Naive thymus-derived CD4-positive, alpha-beta T cell (primary cell): ENCODE measurements at regions not wholly inside any gene's neighbourhood (a gene's known extent, or its start where the extent isn't known, plus 50 kb on each side); places are given as distances from the start of the nearest gene placed in this dataset.

Experiments
- ATAC-seq: fragments of 150-1000 bp; cut with Tn5 transposase; 2 replicates; pipeline ENCODE4 v1.10.0; 2021; ENCODE audit warnings: mild to moderate bottlenecking, moderate library complexity
- CTCF ChIA-PET: fragments of 350-600 bp; sonication (Branson Sonifier 250); formaldehyde crosslinking; loops from one replicate; lab custom pipeline; 2021; ENCODE audit warnings: antibody characterized with exemption; lab: Charles Lee
- POLR2A ChIA-PET: fragments of 350-600 bp; sonication (Branson Sonifier 250); formaldehyde crosslinking; loops from one replicate; lab custom pipeline; 2021; ENCODE audit warnings: antibody characterized with exemption, inconsistent platforms; lab: Charles Lee
- DNase-seq, 9 donors: peaks; one replicate each; pipeline versions ENCODE4 v3.0.0 to v3.0.0-alpha.2; 2020 to 2022; ENCODE audit warnings: mixed read lengths in 1 of 9
- H3K27ac ChIP-seq: one replicate; pipeline ENCODE4 v1.7.0; 2013; ENCODE audit warnings: mild to moderate bottlenecking, low read depth, low read length, moderate library complexity
- H3K27me3 ChIP-seq, 2 donors: one replicate each; pipeline ENCODE4 v1.7.0; 2013; ENCODE audit warnings: low read length in 2 of 2, mild to moderate bottlenecking in 2 of 2, moderate library complexity in 2 of 2; ENCODE audit not compliant: control insufficient read depth in 2 of 2, insufficient read depth in 2 of 2
- H3K36me3 ChIP-seq, 3 experiments: 1 replicate in 2 of 3; 2 replicates in 1 of 3; pipeline ENCODE4 v1.7.0; 2013; ENCODE audit warnings: low read length in 3 of 3, mild to moderate bottlenecking in 3 of 3, moderate library complexity in 1 of 3; ENCODE audit not compliant: insufficient read depth in 3 of 3, control insufficient read depth in 2 of 3
- H3K4me1 ChIP-seq, 2 donors: one replicate each; pipeline ENCODE4 v1.7.0; 2013; ENCODE audit warnings: low read length in 2 of 2, mild to moderate bottlenecking in 2 of 2, moderate library complexity in 1 of 2; ENCODE audit not compliant: control insufficient read depth in 2 of 2, insufficient read depth in 2 of 2
- H3K4me3 ChIP-seq: 2 replicates; pipeline ENCODE4 v1.7.0; 2013; ENCODE audit warnings: mild to moderate bottlenecking, low read length
- H3K9me3 ChIP-seq, 3 experiments: 1 replicate in 2 of 3; 2 replicates in 1 of 3; pipeline ENCODE4 v1.7.0; 2013; ENCODE audit warnings: low read length in 3 of 3; ENCODE audit not compliant: control insufficient read depth in 2 of 3
- H3K27ac Mint-ChIP-seq, 9 donors: one replicate each; pipeline ENCODE4 v1.8.0; 2020 to 2022; ENCODE audit warnings: mixed read lengths in 9 of 9, mild to moderate bottlenecking in 8 of 9, moderate library complexity in 5 of 9, inconsistent platforms in 2 of 9
- H3K27me3 Mint-ChIP-seq, 5 donors: one replicate each; pipeline ENCODE4 v1.8.0; 2021 to 2022; ENCODE audit warnings: mixed read lengths in 5 of 5, mild to moderate bottlenecking in 1 of 5
- H3K36me3 Mint-ChIP-seq, 5 donors: one replicate each; pipeline ENCODE4 v1.8.0; 2020 to 2022; ENCODE audit warnings: mixed read lengths in 5 of 5, mild to moderate bottlenecking in 3 of 5, inconsistent platforms in 1 of 5
- H3K4me1 Mint-ChIP-seq, 7 donors: one replicate each; pipeline ENCODE4 v1.8.0; 2020 to 2022; ENCODE audit warnings: mixed read lengths in 7 of 7, mild to moderate bottlenecking in 3 of 7, inconsistent platforms in 1 of 7
- H3K4me3 Mint-ChIP-seq, 10 donors: one replicate each; pipeline ENCODE4 v1.8.0; 2020 to 2022; ENCODE audit warnings: mild to moderate bottlenecking in 10 of 10, mixed read lengths in 10 of 10, moderate library complexity in 6 of 10, inconsistent platforms in 2 of 10
- H3K9me3 Mint-ChIP-seq, 11 donors: one replicate each; pipeline ENCODE4 v1.8.0; 2020 to 2022; ENCODE audit warnings: mixed read lengths in 11 of 11, mild to moderate bottlenecking in 4 of 11, inconsistent platforms in 1 of 11, moderate library complexity in 1 of 11
- intact Hi-C, 2 donors: fragments of 100-400 bp; cut with micrococcal nuclease; formaldehyde crosslinking; loops; one replicate each; pipeline ENCODE4 v1.15.1; 2023

DNA sequence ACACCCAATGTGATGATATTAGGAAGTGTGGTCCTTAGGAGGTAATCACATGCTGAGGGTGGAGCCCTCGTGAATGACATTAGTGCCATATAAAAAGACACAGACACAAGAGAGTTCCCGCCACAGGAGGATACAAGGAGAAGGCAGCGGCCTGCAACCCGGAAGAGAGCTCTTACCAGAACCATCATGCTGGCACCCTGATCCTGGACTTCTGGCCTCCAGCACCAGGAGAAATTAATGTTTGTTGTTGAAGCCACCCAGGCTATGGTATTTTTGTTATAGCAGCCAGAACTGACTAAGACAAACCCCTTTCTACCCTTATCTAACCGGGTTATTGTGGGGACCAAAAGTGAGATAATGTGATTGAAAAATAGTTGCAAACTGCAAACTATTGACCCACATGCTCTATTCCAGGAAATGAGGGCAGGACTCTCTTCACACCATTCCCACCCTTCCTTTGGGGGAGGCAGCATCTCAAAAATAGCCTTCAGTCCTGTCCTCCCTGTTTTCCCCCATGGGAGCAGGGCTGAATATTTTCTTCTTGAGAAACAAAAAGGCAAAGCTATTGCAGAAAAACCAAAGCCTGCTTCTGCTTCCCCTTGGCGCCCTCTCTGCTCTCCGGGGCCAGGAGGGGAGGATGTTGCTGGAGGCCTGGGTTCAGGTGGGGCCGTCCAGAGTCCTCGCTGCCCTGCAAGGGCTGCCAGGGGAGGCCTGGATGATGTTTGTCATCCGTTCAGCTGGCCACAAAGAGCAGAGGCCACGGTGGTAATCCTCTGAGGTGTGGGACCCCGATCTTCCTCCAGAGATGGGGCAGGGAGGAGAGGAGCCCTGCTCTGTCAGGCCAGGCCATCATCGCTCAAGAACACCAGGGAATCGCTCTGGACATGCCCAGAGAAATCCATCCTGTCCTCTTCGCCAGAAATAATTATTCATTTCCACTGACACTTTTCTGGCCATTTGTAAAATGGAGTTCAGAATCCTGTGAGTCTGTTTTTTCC, 73.8 kb upstream of the HAAO start:
- no peak overlapping the region for H3K27ac Mint-ChIP-seq
- H3K4me1 Mint-ChIP-seq = no peaks in the 10 kb centered on the region
- ATAC-seq (no peak), DNase-seq (no peak)
- Histone ChIP-seq H3K9me3 (peaks cover 0 to 14% (median 0%) of the 10 kb centered on the region in 3 experiments), H3K36me3 (no peaks in the 10 kb centered on the region), H3K27me3 (no peaks in the 10 kb centered on the region), H3K4me3 (no peak overlapping the region), H3K4me1 (no peaks in the 10 kb centered on the region), H3K27ac (no peak overlapping the region)
- peaks cover 7 to 21% (median 11%) of the 10 kb centered on the region in 11 donors for H3K9me3 Mint-ChIP-seq
- H3K36me3 Mint-ChIP-seq = peaks cover 0 to 13% (median 11%) of the 10 kb centered on the region in 5 donors
- CTCF ChIA-PET = no interaction called here
- H3K27me3 Mint-ChIP-seq = peaks cover 0 to 5% (median 0%) of the 10 kb centered on the region in 5 donors
- intact Hi-C loops = no loop called here
- no peak overlapping the region for H3K4me3 Mint-ChIP-seq
- POLR2A ChIA-PET = no interaction called here

DNA sequence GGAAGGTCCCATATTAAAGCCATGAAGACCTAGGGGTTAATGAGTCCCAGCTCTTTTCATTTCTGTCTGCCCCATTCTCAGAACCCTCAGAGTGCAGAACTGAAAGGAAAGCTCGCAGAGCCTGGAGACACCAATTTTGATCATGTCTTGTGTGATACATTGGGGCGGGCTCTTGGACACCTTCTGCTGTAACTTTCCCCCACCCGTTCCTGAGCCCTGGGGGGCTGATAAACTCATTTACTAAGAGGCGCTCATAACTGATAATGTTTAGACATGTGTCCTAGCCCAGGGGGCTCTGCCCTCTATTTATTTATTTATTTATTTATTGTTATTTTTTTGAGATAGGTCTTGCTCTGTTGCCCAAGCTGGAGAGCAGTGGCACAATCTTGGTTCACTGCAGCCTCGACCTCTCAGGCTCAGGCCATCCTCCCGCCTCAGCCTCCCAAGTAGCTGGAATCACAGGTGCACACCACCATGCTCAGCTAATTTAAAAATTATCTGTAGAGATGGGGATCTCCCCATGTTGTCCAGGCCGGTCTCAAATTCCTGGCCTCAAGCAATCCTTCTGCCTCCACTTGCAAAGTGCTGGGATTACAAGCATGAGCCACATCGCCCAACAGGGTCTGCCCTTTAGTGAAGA, 72.4 kb upstream of the HAAO start:
- no peaks in the 10 kb centered on the region for H3K27me3 ChIP-seq
- H3K9me3 ChIP-seq = peaks cover 0 to 14% (median 0%) of the 10 kb centered on the region in 3 experiments
- Mint-ChIP-seq H3K4me1 (peaks cover 0 to 2% (median 0%) of the 10 kb centered on the region in 7 donors), H3K9me3 (peaks cover 7 to 21% (median 11%) of the 10 kb centered on the region in 11 donors), H3K27ac (no peak overlapping the region), H3K36me3 (peaks cover 0 to 13% (median 11%) of the 10 kb centered on the region in 5 donors), H3K4me3 (no peak overlapping the region), H3K27me3 (peaks cover 0 to 5% (median 0%) of the 10 kb centered on the region in 5 donors)
- H3K4me1 ChIP-seq = no peaks in the 10 kb centered on the region
- ChIA-PET POLR2A (interaction anchor here (0.5 kb wide), 1 partner anchor 26 kb away, joined by 3 read pairs; no protein-coding TSS in a partner anchor), CTCF (no interaction called here)
- H3K36me3 ChIP-seq = no peaks in the 10 kb centered on the region
- no peak overlapping the region for H3K27ac ChIP-seq
- H3K4me3 ChIP-seq = no peak overlapping the region
- no peak for DNase-seq
- intact Hi-C loops = no loop called here
- ATAC-seq = no peak

DNA sequence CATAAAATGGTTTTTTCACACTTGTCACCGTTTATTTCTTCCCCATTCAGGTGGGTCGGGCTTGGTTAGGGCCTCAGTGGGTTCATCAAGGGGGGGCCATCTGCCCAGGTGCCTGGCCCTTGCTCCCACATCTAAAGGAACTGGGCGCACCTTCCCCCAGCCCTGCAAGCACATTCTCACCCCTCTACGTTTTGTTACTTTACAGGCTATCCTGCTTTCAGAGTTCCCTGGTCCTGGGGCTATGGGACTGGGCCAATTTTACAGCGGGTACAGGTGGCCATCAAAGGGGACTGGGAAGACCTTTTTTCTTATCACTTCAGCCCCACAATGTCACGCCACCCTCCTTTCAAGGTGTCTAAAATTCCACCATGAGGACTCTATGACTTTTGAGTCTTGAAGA, 71.8 kb upstream of the HAAO start:
- Mint-ChIP-seq H3K27me3 (peaks cover 0 to 5% (median 0%) of the 10 kb centered on the region in 5 donors), H3K4me3 (no peak overlapping the region), H3K27ac (no peak overlapping the region), H3K36me3 (peaks cover 0 to 13% (median 7%) of the 10 kb centered on the region in 5 donors), H3K9me3 (peaks cover 7 to 17% (median 9%) of the 10 kb centered on the region in 11 donors), H3K4me1 (peaks cover 0 to 2% (median 0%) of the 10 kb centered on the region in 7 donors)
- Histone ChIP-seq H3K4me1 (no peaks in the 10 kb centered on the region), H3K27me3 (no peaks in the 10 kb centered on the region), H3K27ac (no peak overlapping the region), H3K36me3 (no peaks in the 10 kb centered on the region), H3K4me3 (no peak overlapping the region), H3K9me3 (peaks cover 0 to 14% (median 0%) of the 10 kb centered on the region in 3 experiments)
- ChIA-PET CTCF (no interaction called here), POLR2A (no interaction called here)
- no peak for DNase-seq
- no peak for ATAC-seq
- intact Hi-C loops = no loop called here

GRCh38 chr2:42863751-42864150, 71.4 kb upstream of the HAAO start:
- no peak for ATAC-seq
- intact Hi-C loops = no loop called here
- Histone ChIP-seq H3K4me3 (no peak overlapping the region), H3K9me3 (peaks cover 0 to 11% (median 0%) of the 10 kb centered on the region in 3 experiments), H3K27me3 (no peaks in the 10 kb centered on the region), H3K36me3 (no peaks in the 10 kb centered on the region), H3K27ac (no peak overlapping the region), H3K4me1 (no peaks in the 10 kb centered on the region)
- Mint-ChIP-seq H3K9me3 (peaks cover 3 to 16% (median 8%) of the 10 kb centered on the region in 11 donors), H3K27ac (no peak overlapping the region), H3K4me1 (peaks cover 0 to 2% (median 0%) of the 10 kb centered on the region in 7 donors), H3K36me3 (peaks cover 0 to 9% (median 4%) of the 10 kb centered on the region in 5 donors), H3K27me3 (peaks cover 0 to 2% (median 0%) of the 10 kb centered on the region in 5 donors), H3K4me3 (no peak overlapping the region)
- ChIA-PET POLR2A (no interaction called here), CTCF (no interaction called here)
- DNase-seq = no peak

GRCh38 chr2:42863320-42863719, 70.9 kb upstream of the HAAO start:
- no peaks in the 10 kb centered on the region for H3K4me1 ChIP-seq
- Mint-ChIP-seq H3K4me3 (no peak overlapping the region), H3K4me1 (peaks cover 0 to 2% (median 0%) of the 10 kb centered on the region in 7 donors), H3K36me3 (peaks cover 0 to 6% (median 0%) of the 10 kb centered on the region in 5 donors), H3K27me3 (no peaks in the 10 kb centered on the region), H3K9me3 (peaks cover 0 to 14% (median 5%) of the 10 kb centered on the region in 11 donors), H3K27ac (no peak overlapping the region)
- no peak overlapping the region for H3K27ac ChIP-seq
- CTCF ChIA-PET = no interaction called here
- ATAC-seq (no peak), DNase-seq (no peak)
- H3K36me3 ChIP-seq = no peaks in the 10 kb centered on the region
- H3K9me3 ChIP-seq = peaks cover 0 to 7% (median 0%) of the 10 kb centered on the region in 3 experiments
- intact Hi-C loops = no loop called here
- H3K27me3 ChIP-seq = no peaks in the 10 kb centered on the region
- no peak overlapping the region for H3K4me3 ChIP-seq
- POLR2A ChIA-PET = no interaction called here

DNA sequence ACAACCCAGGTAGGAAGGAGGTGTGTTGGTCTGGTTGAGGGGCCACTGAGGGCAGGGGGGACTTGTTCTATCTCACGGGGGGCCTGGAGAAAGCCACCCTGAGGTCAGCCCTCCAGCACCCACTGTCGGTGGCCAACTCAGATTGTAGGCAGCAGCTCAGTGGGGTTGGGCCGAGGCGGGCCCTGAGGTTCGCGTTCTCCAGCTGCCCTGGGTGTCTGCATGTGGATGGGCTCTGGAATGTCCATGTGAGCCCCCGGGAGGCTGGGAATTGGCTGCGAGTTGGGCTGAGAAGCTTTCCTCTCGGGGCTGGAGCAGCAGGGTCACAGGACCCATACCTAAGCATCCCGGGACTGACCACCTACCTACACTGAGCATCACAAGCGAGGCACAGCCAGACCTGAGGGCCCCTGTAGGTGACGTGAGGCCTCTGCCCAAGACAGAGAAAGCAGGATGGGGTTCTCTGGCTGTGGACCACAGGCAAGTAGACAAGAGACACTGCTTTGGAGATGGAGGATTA, 70.3 kb upstream of the HAAO start:
- peaks cover 0 to 14% (median 3%) of the 10 kb centered on the region in 11 donors for H3K9me3 Mint-ChIP-seq
- CTCF ChIA-PET = no interaction called here
- no peak for ATAC-seq
- no peaks in the 10 kb centered on the region for H3K36me3 ChIP-seq
- DNase-seq = no peak
- intact Hi-C loops = no loop called here
- H3K27me3 Mint-ChIP-seq = no peaks in the 10 kb centered on the region
- H3K27ac ChIP-seq = no peak overlapping the region
- H3K4me3 ChIP-seq = no peak overlapping the region
- POLR2A ChIA-PET = no interaction called here
- peaks cover 0 to 2% (median 0%) of the 10 kb centered on the region in 5 donors for H3K36me3 Mint-ChIP-seq
- no peaks in the 10 kb centered on the region for H3K4me1 ChIP-seq
- no peaks in the 10 kb centered on the region for H3K27me3 ChIP-seq
- peaks cover 0 to under 1% (median 0%) of the 10 kb centered on the region in 3 experiments for H3K9me3 ChIP-seq
- peaks cover 0 to 2% (median 0%) of the 10 kb centered on the region in 7 donors for H3K4me1 Mint-ChIP-seq
- no peak overlapping the region for H3K27ac Mint-ChIP-seq
- H3K4me3 Mint-ChIP-seq = no peak overlapping the region
